GM12878 (cell line): ENCODE measurements at regions not wholly inside any gene's neighbourhood (a gene's known extent, or its start where the extent isn't known, plus 50 kb on each side); places are given as distances from the start of the nearest gene placed in this dataset.
"Not testable (repeated sequence)": the region's sequence is repeated elsewhere in the genome, so short reads cannot be mapped to it uniquely, and the experiment has no call there.

Experiments
- ATAC-seq: fragments of 200-7000 bp; cut with Tn5 transposase; 3 replicates; pipeline ENCODE4 v1.9.1; 2020; ENCODE audit warnings: mild to moderate bottlenecking, moderate library complexity
- BruUV-seq: library from RNA; stranded (reverse); fragments of 400-500 nt; replicated peaks from 2 replicates; lab custom pipeline; 2021; lab: Mats Ljungman, UMichigan
- CTCF ChIA-PET: fragments of 300-600 bp; sonication (Branson Sonifier 250); formaldehyde crosslinking; extraction: SDS; loops from one replicate; lab custom pipeline; 2021; ENCODE audit warnings: inconsistent platforms; lab: Yijun Ruan, JAX
- POLR2A ChIA-PET: fragments of 350-600 bp; formaldehyde crosslinking; extraction: SDS; loops from one replicate; lab custom pipeline; 2021; ENCODE audit warnings: inconsistent platforms; lab: Charles Lee
- RAD21 ChIA-PET: fragments of 300-600 bp; sonication (Branson Sonifier 250); formaldehyde crosslinking; loops from one replicate; lab custom pipeline; 2023; ENCODE audit warnings: antibody characterized with exemption; ENCODE audit not compliant: unreplicated experiment; lab: Charles Lee
- SMC1A ChIA-PET: fragments of 300-600 bp; sonication (Branson Sonifier 250); formaldehyde crosslinking; loops from one replicate; lab custom pipeline; 2023; ENCODE audit not compliant: unreplicated experiment, uncharacterized antibody; lab: Charles Lee
- DNase-seq: peaks from one replicate; pipeline ENCODE4 v3.0.0-alpha.2; 2011; ENCODE audit warnings: low read depth, low spot score
- FAIRE-seq: peaks from 3 replicates; lab custom pipeline; 2011; peaks lifted over from hg19 to GRCh38; lab: Jason Lieb, UNC
- H2AFZ ChIP-seq: 2 replicates; pipeline ENCODE4 v1.6.0; 2011; ENCODE audit warnings: low read depth, low read length, control low read depth; ENCODE audit not compliant: control insufficient read depth
- H3K27ac ChIP-seq: 2 replicates; pipeline ENCODE4 v1.5.1; 2011; ENCODE audit warnings: control low read depth; ENCODE audit not compliant: control insufficient read depth, insufficient read depth
- H3K27me3 ChIP-seq, 2 experiments: replicated peaks in 1 of 2; 2 replicates each; pipeline versions ENCODE4 v1.6.0 to v1.6.1; 2011; ENCODE audit warnings: low read length in 1 of 2; ENCODE audit not compliant: control insufficient read depth in 2 of 2, insufficient read depth in 2 of 2
- H3K36me3 ChIP-seq, 2 experiments: 2 replicates each; pipeline ENCODE4 v1.5.1; 2011; ENCODE audit warnings: low read length in 1 of 2; ENCODE audit not compliant: control insufficient read depth in 2 of 2, insufficient read depth in 2 of 2
- H3K4me1 ChIP-seq: 2 replicates; pipeline ENCODE4 v1.6.1; 2011; ENCODE audit warnings: mild to moderate bottlenecking, low read length, moderate library complexity, mixed read lengths; ENCODE audit not compliant: control insufficient read depth, insufficient read depth
- H3K4me2 ChIP-seq: 2 replicates; pipeline ENCODE4 v1.6.0; 2011; ENCODE audit warnings: control low read depth; ENCODE audit not compliant: control insufficient read depth, insufficient read depth
- H3K4me3 ChIP-seq: fragments of 200-600 bp; sonication (generic); 2 replicates; pipeline ENCODE4 v1.5.1; 2016
- H3K79me2 ChIP-seq: 2 replicates; pipeline ENCODE4 v1.6.0; 2011; ENCODE audit warnings: low read length; ENCODE audit not compliant: control insufficient read depth, insufficient read depth
- H3K9ac ChIP-seq: 2 replicates; pipeline ENCODE4 v1.8.0; 2011; ENCODE audit warnings: low read length, control low read depth, mixed read lengths; ENCODE audit not compliant: control insufficient read depth, insufficient read depth
- H3K9me3 ChIP-seq: replicated peaks from 3 replicates; pipeline ENCODE4 v1.5.1; 2011; ENCODE audit warnings: mild to moderate bottlenecking, low read length; ENCODE audit not compliant: control insufficient read depth, insufficient read depth
- H4K20me1 ChIP-seq: 2 replicates; pipeline ENCODE4 v1.6.0; 2011; ENCODE audit not compliant: control insufficient read depth, insufficient read depth
- CTCF ChIP-seq, 3 experiments: IDR thresholded peaks in 2 of 3; conservative IDR thresholded peaks in 1 of 3; 2 replicates each; pipeline ENCODE4 v1.5.1; 2011; ENCODE audit warnings: low read depth in 3 of 3, low read length in 3 of 3, mild to moderate bottlenecking in 3 of 3, control low read depth in 2 of 3, moderate library complexity in 2 of 3, inconsistent platforms in 1 of 3, mixed read lengths in 1 of 3; ENCODE audit not compliant: control insufficient read depth in 2 of 3, insufficient read depth in 1 of 3; ENCODE audit errors: extremely low read depth in 1 of 3
- WGBS: methylation state at CpG from one replicate; pipeline ENCODE4 v1.1.6; 2016; ENCODE audit warnings: low lambda C conversion rate; ENCODE audit not compliant: insufficient replicate concordance, insufficient coverage; ENCODE audit errors: missing lambda C conversion rate; 5-methylcytosine and 5-hydroxymethylcytosine counted together
- in situ Hi-C: fragments of 300-500 bp; cut with MboI; formaldehyde crosslinking; loops from 9 replicates; pipeline ENCODE4 v1.14.3; 2018; ENCODE audit warnings: mixed read lengths
- intact Hi-C: fragments of 100-400 bp; cut with micrococcal nuclease; formaldehyde crosslinking; loops from one replicate; pipeline ENCODE4 v1.14.2; 2022; ENCODE audit not compliant: unreplicated experiment

- TF ChIP-seq CTCF (IDR thresholded peaks at IDR 0.05 in 2 of 3, conservative IDR thresholded peaks at IDR 0.05 in 1 of 3; ENCODE audit: control insufficient read depth in 2 of 3, extremely low read depth in 1 of 3, insufficient read depth in 1 of 3, low read depth in 3 of 3, low read length in 3 of 3): peak; percentile 58 to 76 (median 61); a peak in 5 of 6 replicates
- TF ChIP-seq, all 136 proteins: peak for 8
Observed at GRCh38 chr7:65216469-65216868, 157.2 kb upstream of the ZNF92 start (continued).

- in situ Hi-C loops: not testable (repeated sequence)
Observed at GRCh38 chr7:65213260-65213659, 160.4 kb upstream of the ZNF92 start.

GRCh38 chr7:65199221-65199620 lies 174.4 kb upstream of the ZNF92 start:
- CTCF ChIA-PET, H3K27ac ChIP-seq, H3K4me1 ChIP-seq, in situ Hi-C loops, SMC1A ChIA-PET, RAD21 ChIA-PET, intact Hi-C loops, H2AFZ ChIP-seq, FAIRE-seq, H3K4me3 ChIP-seq, POLR2A ChIA-PET, H3K9me3 ChIP-seq, H3K36me3 ChIP-seq, H4K20me1 ChIP-seq, ATAC-seq, H3K4me2 ChIP-seq, DNase-seq, H3K79me2 ChIP-seq, H3K27me3 ChIP-seq, BruUV-seq, H3K9ac ChIP-seq: not testable (repeated sequence)
- no CpG with 5 or more reads among the region's 1 CpG for WGBS

More at GRCh38 chr7:65213260-65213659, 160.4 kb upstream of the ZNF92 start:
- H3K79me2 ChIP-seq, ATAC-seq, CTCF ChIA-PET, H3K4me3 ChIP-seq, H4K20me1 ChIP-seq, SMC1A ChIA-PET, BruUV-seq, DNase-seq, H2AFZ ChIP-seq, POLR2A ChIA-PET, H3K9ac ChIP-seq, H3K9me3 ChIP-seq, H3K4me1 ChIP-seq, H3K4me2 ChIP-seq, H3K27me3 ChIP-seq, RAD21 ChIA-PET, H3K36me3 ChIP-seq, FAIRE-seq, intact Hi-C loops, H3K27ac ChIP-seq: not testable (repeated sequence)
- WGBS: 0% methylated on average over 1 of the region's 1 CpG

GRCh38 chr7:65193334-65194058 lies 180.2 kb upstream of the ZNF92 start:
- ATAC-seq, intact Hi-C loops, H3K27me3 ChIP-seq, DNase-seq, POLR2A ChIA-PET, H3K4me1 ChIP-seq, H3K4me2 ChIP-seq, BruUV-seq, H2AFZ ChIP-seq, H3K4me3 ChIP-seq, H4K20me1 ChIP-seq, H3K9me3 ChIP-seq, H3K36me3 ChIP-seq, SMC1A ChIA-PET, CTCF ChIA-PET, H3K79me2 ChIP-seq, RAD21 ChIA-PET, H3K9ac ChIP-seq, in situ Hi-C loops, H3K27ac ChIP-seq, FAIRE-seq: not testable (repeated sequence)
- WGBS: 18% methylated on average over 2 of the region's 8 CpGs
